Coronary artery (tissue), 2 donors: ENCODE measurements at regions not wholly inside any gene's neighbourhood (a gene's known extent, or its start where the extent isn't known, plus 50 kb on each side); places are given as distances from the start of the nearest gene placed in this dataset.

Experiments used
- DNase-seq: peaks from one replicate; pipeline ENCODE4 v3.0.0-alpha.2; 2017; ENCODE audit warnings: low spot score
- H3K27ac ChIP-seq, 2 donors: fragments of 200-600 bp; sonication (generic); one replicate each; pipeline ENCODE4 v1.5.1; 2016 to 2019
- H3K4me3 ChIP-seq: fragments of 200-600 bp; sonication (generic); 2 replicates; pipeline ENCODE4 v1.5.1; 2016; ENCODE audit warnings: mild to moderate bottlenecking, moderate library complexity
- TF ChIP-seq, protein P1 (sequence below): fragments of 200-600 bp; sonication (generic); IDR thresholded peaks from one replicate; pipeline ENCODE4 v1.5.1; 2019; ENCODE audit warnings: antibody characterized with exemption

DNA sequence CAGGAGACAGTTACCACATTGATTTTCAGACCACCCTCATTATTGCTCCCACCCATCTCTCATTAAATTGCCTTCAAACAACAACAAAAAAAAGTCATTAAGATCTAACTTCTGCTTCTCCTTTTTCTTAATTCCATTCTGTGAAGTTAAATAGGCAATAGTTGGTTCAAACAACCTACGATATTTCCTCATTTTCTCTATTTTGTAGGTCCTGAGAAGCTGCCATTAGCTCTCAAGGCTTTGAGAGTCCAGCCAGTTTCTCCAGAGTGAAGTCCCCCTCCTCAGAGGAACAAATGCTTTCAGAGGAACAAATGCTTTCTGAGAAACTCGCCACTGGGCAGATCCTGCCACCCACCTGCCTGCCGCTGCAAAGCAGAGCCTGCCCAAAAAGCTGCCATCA, 125.6 kb downstream of the ETS2 start:
- no peak overlapping the region for H3K4me3 ChIP-seq
- DNase-seq, result no peak
- TF ChIP-seq, protein P1, sequence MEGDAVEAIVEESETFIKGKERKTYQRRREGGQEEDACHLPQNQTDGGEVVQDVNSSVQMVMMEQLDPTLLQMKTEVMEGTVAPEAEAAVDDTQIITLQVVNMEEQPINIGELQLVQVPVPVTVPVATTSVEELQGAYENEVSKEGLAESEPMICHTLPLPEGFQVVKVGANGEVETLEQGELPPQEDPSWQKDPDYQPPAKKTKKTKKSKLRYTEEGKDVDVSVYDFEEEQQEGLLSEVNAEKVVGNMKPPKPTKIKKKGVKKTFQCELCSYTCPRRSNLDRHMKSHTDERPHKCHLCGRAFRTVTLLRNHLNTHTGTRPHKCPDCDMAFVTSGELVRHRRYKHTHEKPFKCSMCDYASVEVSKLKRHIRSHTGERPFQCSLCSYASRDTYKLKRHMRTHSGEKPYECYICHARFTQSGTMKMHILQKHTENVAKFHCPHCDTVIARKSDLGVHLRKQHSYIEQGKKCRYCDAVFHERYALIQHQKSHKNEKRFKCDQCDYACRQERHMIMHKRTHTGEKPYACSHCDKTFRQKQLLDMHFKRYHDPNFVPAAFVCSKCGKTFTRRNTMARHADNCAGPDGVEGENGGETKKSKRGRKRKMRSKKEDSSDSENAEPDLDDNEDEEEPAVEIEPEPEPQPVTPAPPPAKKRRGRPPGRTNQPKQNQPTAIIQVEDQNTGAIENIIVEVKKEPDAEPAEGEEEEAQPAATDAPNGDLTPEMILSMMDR, result no peak
- peak overlapping the region in 1 of 2 donors; percentile 26 for H3K27ac ChIP-seq

DNA sequence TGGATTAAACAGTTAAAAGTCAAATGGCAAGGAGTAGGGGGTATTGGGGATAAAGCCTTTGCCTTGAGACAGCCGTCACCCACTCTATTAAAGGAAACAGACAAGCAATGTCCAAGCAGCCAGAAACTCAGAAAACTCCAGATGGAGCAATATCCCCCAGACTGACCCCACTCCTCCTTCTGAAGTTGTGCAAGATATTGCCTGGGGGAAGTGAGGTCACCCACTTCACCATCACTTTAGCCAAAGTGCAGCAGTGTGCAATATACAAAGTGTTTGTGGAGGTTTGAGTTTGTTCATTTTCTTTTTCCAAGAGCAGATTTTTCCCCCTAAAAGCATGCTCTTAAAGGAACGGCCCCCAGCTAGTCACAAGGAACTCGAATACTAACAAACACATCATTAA, 125.1 kb downstream of the ETS2 start:
- DNase-seq, result no peak
- peak overlapping the region in 1 of 2 donors; percentile 57 for H3K27ac ChIP-seq

DNA sequence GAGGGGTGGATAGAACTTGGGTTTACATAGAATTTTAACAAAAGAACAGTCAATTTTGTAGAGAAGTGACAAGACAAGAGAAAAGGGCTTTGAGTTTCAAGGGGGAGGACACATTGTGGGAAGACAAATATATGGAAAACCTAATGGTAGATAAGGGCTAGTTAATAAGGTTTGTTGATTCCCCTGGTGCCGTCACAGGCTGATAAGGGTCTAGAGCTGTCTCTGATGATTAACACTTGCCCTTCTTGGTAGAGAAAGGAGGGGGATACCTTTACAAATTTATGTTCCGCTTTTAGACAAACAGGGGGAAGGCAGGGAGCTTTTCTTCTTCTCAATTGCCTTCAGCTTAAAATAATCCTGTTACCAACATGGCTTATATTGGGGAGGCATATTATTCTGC, 124.3 kb downstream of the ETS2 start:
- H3K27ac ChIP-seq, result peak overlapping the region in 1 of 2 donors; percentile 57
- H3K4me3 ChIP-seq, result no peak overlapping the region
- TF ChIP-seq, protein P1, result no peak
- DNase-seq, result no peak

More for the DNA sequence above, 125.1 kb downstream of the ETS2 start:
- TF ChIP-seq, protein P1, result no peak
- no peak overlapping the region for H3K4me3 ChIP-seq

DNA sequence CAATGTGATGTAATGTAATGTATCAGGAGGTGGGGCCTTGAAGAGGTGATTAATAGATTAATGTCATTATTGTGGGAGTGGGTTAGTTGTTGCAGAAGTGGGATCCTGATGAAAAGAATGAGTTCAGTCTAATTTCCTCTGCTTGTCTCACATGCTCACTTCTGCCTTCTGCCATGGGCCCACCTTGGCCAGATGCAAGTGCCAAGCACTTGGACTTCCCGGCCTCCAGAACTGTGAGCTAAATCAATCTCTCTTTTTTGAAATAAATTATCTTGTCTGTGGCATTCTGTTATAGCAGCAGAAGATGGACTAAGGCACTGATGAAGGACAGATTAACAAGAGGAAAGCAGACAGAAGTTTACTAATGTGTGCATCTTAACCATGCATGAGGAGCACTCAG, 123.9 kb downstream of the ETS2 start:
- H3K27ac ChIP-seq, result no peak overlapping the region
- TF ChIP-seq, protein P1, result no peak

DNA sequence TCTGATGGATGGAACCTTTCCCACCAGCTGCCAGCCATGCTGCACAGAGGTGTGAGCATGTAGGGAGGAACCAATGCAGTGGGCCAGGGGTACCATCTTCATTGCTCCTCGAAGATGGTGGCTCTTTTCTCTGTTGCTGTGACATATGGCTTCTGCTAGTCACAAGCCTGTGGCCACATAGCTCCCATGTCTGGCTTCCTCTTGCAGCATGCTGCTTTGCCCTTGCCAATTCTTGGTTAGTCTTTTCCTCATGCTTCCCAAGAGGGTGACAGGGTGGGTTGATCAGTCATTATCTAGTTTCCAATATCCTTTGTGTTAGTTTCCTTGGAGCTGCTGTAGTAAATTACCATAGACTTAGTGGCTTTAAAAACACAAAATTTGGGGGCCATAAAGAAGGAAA, 123.4 kb downstream of the ETS2 start:
- TF ChIP-seq, protein P1, result no peak
- no peak overlapping the region for H3K27ac ChIP-seq
- DNase-seq, result no peak
- no peak overlapping the region for H3K4me3 ChIP-seq

More for the DNA sequence above, 123.9 kb downstream of the ETS2 start:
- no peak for DNase-seq
- H3K4me3 ChIP-seq, result no peak overlapping the region

DNA sequence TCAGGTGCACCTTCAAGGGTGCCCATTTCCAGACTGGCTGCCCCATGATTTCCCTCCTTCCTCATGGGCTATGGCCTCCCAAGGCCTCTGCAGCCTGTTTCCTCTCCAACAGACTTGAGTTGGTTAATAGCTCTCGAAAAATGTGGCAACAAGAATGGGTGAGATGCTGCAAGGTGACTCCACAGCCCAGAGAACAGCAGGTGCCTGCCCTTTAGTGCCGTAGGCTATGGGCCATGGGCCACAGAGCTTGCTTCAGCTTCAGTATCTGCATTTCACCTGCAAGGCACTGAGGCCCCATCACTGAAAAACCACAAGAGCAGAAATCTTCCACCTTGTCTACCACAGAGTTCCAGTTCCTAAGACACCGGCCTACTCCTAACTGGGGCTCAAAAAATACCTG, 122.0 kb downstream of the ETS2 start:
- H3K4me3 ChIP-seq, result no peak overlapping the region
- no peak for DNase-seq
- TF ChIP-seq, protein P1, result no peak
- H3K27ac ChIP-seq, result no peak overlapping the region

DNA sequence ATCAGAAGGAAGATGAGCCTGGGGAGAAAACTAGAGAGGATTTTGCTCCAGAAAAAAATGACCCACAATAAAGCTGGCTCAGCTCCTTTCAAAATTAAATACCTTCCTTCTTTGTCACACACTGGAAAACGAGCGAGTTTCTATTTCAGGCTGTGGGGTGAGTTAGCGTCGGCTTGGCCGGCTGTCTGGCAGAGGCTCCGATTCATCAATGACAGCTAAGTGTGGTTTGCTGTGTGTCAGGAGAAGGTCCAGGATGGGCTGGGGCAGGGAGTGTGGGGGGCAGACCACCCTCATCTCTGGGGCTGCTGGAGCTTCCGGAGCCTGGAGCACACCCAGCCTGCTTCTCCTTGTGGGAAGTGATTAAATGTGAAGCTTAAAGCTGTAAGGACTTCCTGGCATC, 120.2 kb downstream of the ETS2 start:
- TF ChIP-seq, protein P1, result no peak
- H3K4me3 ChIP-seq, result peak overlapping the region; percentile 66
- DNase-seq, result peak; percentile 85
- peak overlapping the region; percentile 67 to 91 for H3K27ac ChIP-seq
